ENCODE measurements at regions not wholly inside any gene's neighbourhood (a gene's known extent, or its start where the extent isn't known, plus 50 kb on each side); places are given as distances from the start of the nearest gene placed in this dataset.

DNA sequence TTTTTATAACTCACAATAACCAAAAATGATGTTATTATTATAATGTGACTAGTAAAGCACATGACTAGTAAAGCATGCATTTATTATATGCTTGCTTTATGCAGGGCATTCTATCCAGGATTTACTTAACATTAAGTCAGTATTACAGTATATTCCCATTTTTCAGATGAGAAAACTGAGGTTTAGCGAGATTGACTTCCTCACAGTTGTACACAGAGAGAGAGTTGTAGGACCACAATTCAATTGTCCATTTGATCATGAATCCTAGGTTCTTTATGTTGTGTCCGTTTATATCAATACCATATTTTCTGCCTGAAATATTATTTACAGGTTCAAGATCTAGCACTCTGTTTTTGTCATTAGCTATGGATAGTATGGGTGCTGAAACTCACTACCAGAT is 301.5 kb downstream of the PRL start:
- dilution Hi-C loops (cut with HindIII; ENCODE audit: low sequenced_read_pairs, unreplicated experiment) = no loop called here
- Histone ChIP-seq H3K9me1 (ENCODE audit: insufficient read depth, low read length) (peaks cover 11% of the 10 kb centered on the region; the same call in 1 of the 2 replicates), H3K4ac (ENCODE audit: low read depth, low read length) (no peak overlapping the region), H3K4me3 (ENCODE audit: insufficient read depth, low read depth, low read length) (no peak overlapping the region), H3K9me3 (ENCODE audit: control insufficient read depth, insufficient read depth, low read length) (no peaks in the 10 kb centered on the region), H2BK120ac (ENCODE audit: low read depth, low read length) (no peak overlapping the region), H2AFZ (replicated peaks; ENCODE audit: low read length, poor library complexity) (no peak overlapping the region), H2AK5ac (ENCODE audit: low read depth, low read length) (no peak overlapping the region), H3K18ac (ENCODE audit: low read depth, low read length) (no peak overlapping the region), H2AK9ac (replicated peaks; ENCODE audit: low read depth, low read length, poor library complexity) (no peak overlapping the region), H4K20me1 (ENCODE audit: insufficient read depth, low read length) (no peaks in the 10 kb centered on the region), H3K36me3 (ENCODE audit: control insufficient read depth, insufficient read depth, low read length) (no peaks in the 10 kb centered on the region), H2BK15ac (ENCODE audit: low read depth, low read length) (no peak overlapping the region), H3K27me3 (ENCODE audit: control insufficient read depth, insufficient read depth, low read length) (no peaks in the 10 kb centered on the region), H3K4me1 (ENCODE audit: control insufficient read depth, insufficient read depth, low read length) (peaks cover 9% of the 10 kb centered on the region), H3K14ac (replicated peaks; ENCODE audit: low read depth, low read length) (no peak overlapping the region), H4K8ac (ENCODE audit: low read depth in 2 of 2, low read length in 2 of 2) (no peak overlapping the region), H3K4me2 (ENCODE audit: low read depth, low read length) (no peak overlapping the region), H3K27ac (ENCODE audit: insufficient read depth, low read length) (no peak overlapping the region), H3K9ac (ENCODE audit: low read depth, low read length) (no peak overlapping the region), H3K56ac (ENCODE audit: extremely low read depth, insufficient read depth, low read length) (no peak overlapping the region), H4K91ac (ENCODE audit: insufficient read depth, low read depth, low read length) (no peak overlapping the region), H2BK5ac (ENCODE audit: low read depth, low read length, poor library complexity, severe bottlenecking) (no peak overlapping the region), H4K5ac (ENCODE audit: low read depth, low read length) (no peak overlapping the region), H3K79me1 (ENCODE audit: low read depth in 1 of 2, low read length in 2 of 2) (0 out of 4 replicates have a peak, but pooled peaks cover 0 to 6% of the 10 kb centered on the region in 2 experiments), H3K23ac (ENCODE audit: low read depth, low read length) (no peak overlapping the region), H2BK20ac (ENCODE audit: low read depth, low read length) (no peak overlapping the region)
- TF ChIP-seq, protein P1, sequence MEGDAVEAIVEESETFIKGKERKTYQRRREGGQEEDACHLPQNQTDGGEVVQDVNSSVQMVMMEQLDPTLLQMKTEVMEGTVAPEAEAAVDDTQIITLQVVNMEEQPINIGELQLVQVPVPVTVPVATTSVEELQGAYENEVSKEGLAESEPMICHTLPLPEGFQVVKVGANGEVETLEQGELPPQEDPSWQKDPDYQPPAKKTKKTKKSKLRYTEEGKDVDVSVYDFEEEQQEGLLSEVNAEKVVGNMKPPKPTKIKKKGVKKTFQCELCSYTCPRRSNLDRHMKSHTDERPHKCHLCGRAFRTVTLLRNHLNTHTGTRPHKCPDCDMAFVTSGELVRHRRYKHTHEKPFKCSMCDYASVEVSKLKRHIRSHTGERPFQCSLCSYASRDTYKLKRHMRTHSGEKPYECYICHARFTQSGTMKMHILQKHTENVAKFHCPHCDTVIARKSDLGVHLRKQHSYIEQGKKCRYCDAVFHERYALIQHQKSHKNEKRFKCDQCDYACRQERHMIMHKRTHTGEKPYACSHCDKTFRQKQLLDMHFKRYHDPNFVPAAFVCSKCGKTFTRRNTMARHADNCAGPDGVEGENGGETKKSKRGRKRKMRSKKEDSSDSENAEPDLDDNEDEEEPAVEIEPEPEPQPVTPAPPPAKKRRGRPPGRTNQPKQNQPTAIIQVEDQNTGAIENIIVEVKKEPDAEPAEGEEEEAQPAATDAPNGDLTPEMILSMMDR (conservative IDR thresholded peaks at IDR 0.05; ENCODE audit: low read depth, low read length) = no peak
- no peak for TF ChIP-seq MXI1 (IDR thresholded peaks at IDR 0.05; ENCODE audit: borderline replicate concordance, low read depth, low read length)
- TF ChIP-seq SMC3 (IDR thresholded peaks at IDR 0.05; ENCODE audit: low read depth, low read length) = no peak
- TF ChIP-seq CEBPB (IDR thresholded peaks at IDR 0.05; ENCODE audit: low read depth, low read length) = no peak
- no peak for TF ChIP-seq CHD1 (IDR thresholded peaks at IDR 0.05; ENCODE audit: low read depth, low read length)
- TF ChIP-seq FOS (IDR thresholded peaks at IDR 0.05; ENCODE audit: low read depth, low read length) = no peak
- no peak for TF ChIP-seq POLR2A (IDR thresholded peaks at IDR 0.05; ENCODE audit: low read depth, low read length)
- TF ChIP-seq RFX5 (IDR thresholded peaks at IDR 0.05; ENCODE audit: low read depth, low read length) = no peak
- TF ChIP-seq, protein P2, sequence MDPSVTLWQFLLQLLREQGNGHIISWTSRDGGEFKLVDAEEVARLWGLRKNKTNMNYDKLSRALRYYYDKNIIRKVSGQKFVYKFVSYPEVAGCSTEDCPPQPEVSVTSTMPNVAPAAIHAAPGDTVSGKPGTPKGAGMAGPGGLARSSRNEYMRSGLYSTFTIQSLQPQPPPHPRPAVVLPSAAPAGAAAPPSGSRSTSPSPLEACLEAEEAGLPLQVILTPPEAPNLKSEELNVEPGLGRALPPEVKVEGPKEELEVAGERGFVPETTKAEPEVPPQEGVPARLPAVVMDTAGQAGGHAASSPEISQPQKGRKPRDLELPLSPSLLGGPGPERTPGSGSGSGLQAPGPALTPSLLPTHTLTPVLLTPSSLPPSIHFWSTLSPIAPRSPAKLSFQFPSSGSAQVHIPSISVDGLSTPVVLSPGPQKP (IDR thresholded peaks at IDR 0.05; ENCODE audit: borderline replicate concordance, low read depth, low read length) = no peak
- no peak for TF ChIP-seq MAFK (IDR thresholded peaks at IDR 0.05; ENCODE audit: low read depth, low read length)
- no peak for TF ChIP-seq NFE2L2 (IDR thresholded peaks at IDR 0.05; ENCODE audit: low read depth, low read length)
- TF ChIP-seq, protein P3, sequence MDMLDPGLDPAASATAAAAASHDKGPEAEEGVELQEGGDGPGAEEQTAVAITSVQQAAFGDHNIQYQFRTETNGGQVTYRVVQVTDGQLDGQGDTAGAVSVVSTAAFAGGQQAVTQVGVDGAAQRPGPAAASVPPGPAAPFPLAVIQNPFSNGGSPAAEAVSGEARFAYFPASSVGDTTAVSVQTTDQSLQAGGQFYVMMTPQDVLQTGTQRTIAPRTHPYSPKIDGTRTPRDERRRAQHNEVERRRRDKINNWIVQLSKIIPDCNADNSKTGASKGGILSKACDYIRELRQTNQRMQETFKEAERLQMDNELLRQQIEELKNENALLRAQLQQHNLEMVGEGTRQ (IDR thresholded peaks at IDR 0.05; ENCODE audit: low read depth, low read length) = no peak
- TF ChIP-seq RCOR1 (IDR thresholded peaks at IDR 0.05; ENCODE audit: insufficient replicate concordance, low read length) = no peak
- TF ChIP-seq RAD21 (IDR thresholded peaks at IDR 0.05; ENCODE audit: low read length) = no peak
- no peak for TF ChIP-seq BHLHE40 (IDR thresholded peaks at IDR 0.05; ENCODE audit: low read depth, low read length)
- no peak for TF ChIP-seq MAZ (IDR thresholded peaks at IDR 0.05; ENCODE audit: borderline replicate concordance, low read depth, low read length)
- ATAC-seq (ENCODE audit: low read depth) = no peak
- ChIA-PET POLR2A (ENCODE audit: unreplicated experiment) (no interaction called here), CTCF (no interaction called here)
- no CpG with 5 or more reads among the region's 2 CpGs for WGBS, 2 experiments (ENCODE audit: extremely low coverage in 2 of 2, insufficient read length in 1 of 2)
- intact Hi-C loops (cut with micrococcal nuclease) = no loop called here
- in situ Hi-C loops (cut with MboI; ENCODE audit: low sequenced_read_pairs) = no loop called here
- no TSS peak for BruUV-seq (replicated peaks)
- DNase-seq = no peak
